ENCODE measurements at regions not wholly inside any gene's neighbourhood (a gene's known extent, or its start where the extent isn't known, plus 50 kb on each side); places are given as distances from the start of the nearest gene placed in this dataset.

GRCh38 chr6:92111386-92111785 lies 1308.0 kb downstream of the EPHA7 start:
- Histone ChIP-seq H3K9ac (ENCODE audit: low read length) (no peak overlapping the region), H3K4me2 (ENCODE audit: low read length) (no peak overlapping the region), H3K9me3 (ENCODE audit: low read length) (no peaks in the 10 kb centered on the region), H3K4me3 (ENCODE audit: low read length) (no peak overlapping the region), H2AFZ (ENCODE audit: low read depth, low read length) (no peak overlapping the region), H3K9me2 (ENCODE audit: insufficient read depth, low read length) (no peaks in the 10 kb centered on the region), H3K79me2 (replicated peaks; ENCODE audit: insufficient read depth, low read length) (no peaks in the 10 kb centered on the region), H3K36me3 (ENCODE audit: insufficient read depth, low read length) (no peaks in the 10 kb centered on the region), H3K27ac (ENCODE audit: low read length) (no peak overlapping the region), H4K20me1 (ENCODE audit: insufficient read depth) (no peaks in the 10 kb centered on the region), H3K27me3 (ENCODE audit: insufficient read depth, low read depth, low read length) (no peaks in the 10 kb centered on the region), H3F3A (ENCODE audit: insufficient read depth, low read length, poor library complexity, severe bottlenecking) (no peaks in the 10 kb centered on the region)
- TF ChIP-seq EZH2 (IDR thresholded peaks at IDR 0.05; ENCODE audit: borderline replicate concordance, insufficient read depth, low read length, poor library complexity, severe bottlenecking) (no peak), REST (IDR thresholded peaks at IDR 0.05; ENCODE audit: borderline replicate concordance) (no peak), EP300 (conservative IDR thresholded peaks at IDR 0.05; ENCODE audit: poor library complexity, severe bottlenecking) (no peak), RAD21 (conservative IDR thresholded peaks at IDR 0.05) (no peak), TAF1 (IDR thresholded peaks at IDR 0.05; ENCODE audit: low read depth) (no peak), SMC3 (conservative IDR thresholded peaks at IDR 0.05; ENCODE audit: poor library complexity) (no peak), CTCF (IDR thresholded peaks at IDR 0.05; ENCODE audit: poor library complexity, severe bottlenecking) (no peak), MXI1 (conservative IDR thresholded peaks at IDR 0.05; ENCODE audit: poor library complexity, severe bottlenecking) (no peak), POLR2AphosphoS5 (IDR thresholded peaks at IDR 0.05) (no peak)

- Histone ChIP-seq H3K4me3 (ENCODE audit: low read length) (no peak overlapping the region), H3K27ac (ENCODE audit: low read length) (no peak overlapping the region), H2AFZ (ENCODE audit: low read depth, low read length) (no peak overlapping the region), H3K9ac (ENCODE audit: low read length) (no peak overlapping the region), H3K36me3 (ENCODE audit: insufficient read depth, low read length) (no peaks in the 10 kb centered on the region), H3K79me2 (replicated peaks; ENCODE audit: insufficient read depth, low read length) (no peaks in the 10 kb centered on the region), H3K4me2 (ENCODE audit: low read length) (no peak overlapping the region), H3K9me3 (ENCODE audit: low read length) (no peaks in the 10 kb centered on the region), H3F3A (ENCODE audit: insufficient read depth, low read length, poor library complexity, severe bottlenecking) (no peaks in the 10 kb centered on the region), H3K9me2 (ENCODE audit: insufficient read depth, low read length) (no peaks in the 10 kb centered on the region), H4K20me1 (ENCODE audit: insufficient read depth) (no peaks in the 10 kb centered on the region), H3K27me3 (ENCODE audit: insufficient read depth, low read depth, low read length) (no peaks in the 10 kb centered on the region)
- no peak for TF ChIP-seq CTCF (IDR thresholded peaks at IDR 0.05; ENCODE audit: poor library complexity, severe bottlenecking)
- no peak for TF ChIP-seq TAF1 (IDR thresholded peaks at IDR 0.05; ENCODE audit: low read depth)
- no peak for TF ChIP-seq RAD21 (conservative IDR thresholded peaks at IDR 0.05)
- no peak for TF ChIP-seq REST (IDR thresholded peaks at IDR 0.05; ENCODE audit: borderline replicate concordance)
- no peak for TF ChIP-seq POLR2AphosphoS5 (IDR thresholded peaks at IDR 0.05)
- no peak for TF ChIP-seq MXI1 (conservative IDR thresholded peaks at IDR 0.05; ENCODE audit: poor library complexity, severe bottlenecking)
- TF ChIP-seq SMC3 (conservative IDR thresholded peaks at IDR 0.05; ENCODE audit: poor library complexity): no peak
- TF ChIP-seq EP300 (conservative IDR thresholded peaks at IDR 0.05; ENCODE audit: poor library complexity, severe bottlenecking): no peak
- TF ChIP-seq EZH2 (IDR thresholded peaks at IDR 0.05; ENCODE audit: borderline replicate concordance, insufficient read depth, low read length, poor library complexity, severe bottlenecking): no peak
Observed at GRCh38 chr6:92110403-92110802, 1309.0 kb downstream of the EPHA7 start.
